ENCODE measurements at regions not wholly inside any gene's neighbourhood (a gene's known extent, or its start where the extent isn't known, plus 50 kb on each side); places are given as distances from the start of the nearest gene placed in this dataset.

DNA sequence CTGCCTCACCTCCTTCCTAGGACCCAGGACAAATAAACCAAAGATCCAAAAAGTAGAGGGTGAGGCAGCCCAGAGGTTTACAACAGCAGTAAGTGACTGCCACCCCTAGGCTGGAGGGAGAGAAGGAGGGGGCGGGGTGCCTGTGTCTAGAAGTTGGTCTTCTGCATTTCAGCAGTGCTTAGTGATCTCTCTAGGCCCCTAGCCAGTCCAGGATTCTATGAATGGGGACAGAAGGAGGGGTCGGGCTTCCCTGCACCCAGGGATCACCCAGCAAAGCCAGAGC lies 62.8 kb upstream of the KDM7A start:
- no peak for DNase-seq

GRCh38 chr7:140238778-140239652 lies 62.2 kb upstream of the KDM7A start:
- DNase-seq, result peak; percentile 87

- DNase-seq, result no peak
Measured at GRCh38 chr7:140237390-140237789, 60.6 kb upstream of the KDM7A start.

- no peak for DNase-seq
Measured at GRCh38 chr7:140236626-140237025, 59.8 kb upstream of the KDM7A start.

DNA sequence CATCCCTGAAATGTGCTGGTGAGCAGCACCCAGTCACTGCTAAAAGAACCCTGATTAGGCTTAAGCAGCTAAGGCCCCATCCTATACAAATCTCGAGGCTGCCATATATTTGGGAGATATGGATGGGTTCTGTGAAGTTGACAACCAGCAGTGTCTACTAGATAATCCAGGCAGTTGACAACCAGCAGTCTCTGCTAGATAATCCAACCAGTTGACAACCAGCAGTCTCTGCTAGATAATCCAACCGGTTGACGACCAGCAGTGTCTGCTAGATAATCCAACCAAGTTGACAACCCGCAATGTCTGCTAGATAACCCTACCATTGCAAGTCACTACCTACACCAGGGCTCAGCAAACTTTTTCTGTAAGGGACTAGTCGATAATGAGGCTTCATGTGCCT lies 58.3 kb upstream of the KDM7A start:
- no peak for DNase-seq

GRCh38 chr7:140232957-140233917 lies 56.5 kb upstream of the KDM7A start:
- no peak for DNase-seq

GRCh38 chr7:140231771-140232491 lies 55.1 kb upstream of the KDM7A start:
- no peak for DNase-seq

GRCh38 chr7:140230861-140231770 lies 54.3 kb upstream of the KDM7A start:
- DNase-seq, result peak; percentile 38

DNA sequence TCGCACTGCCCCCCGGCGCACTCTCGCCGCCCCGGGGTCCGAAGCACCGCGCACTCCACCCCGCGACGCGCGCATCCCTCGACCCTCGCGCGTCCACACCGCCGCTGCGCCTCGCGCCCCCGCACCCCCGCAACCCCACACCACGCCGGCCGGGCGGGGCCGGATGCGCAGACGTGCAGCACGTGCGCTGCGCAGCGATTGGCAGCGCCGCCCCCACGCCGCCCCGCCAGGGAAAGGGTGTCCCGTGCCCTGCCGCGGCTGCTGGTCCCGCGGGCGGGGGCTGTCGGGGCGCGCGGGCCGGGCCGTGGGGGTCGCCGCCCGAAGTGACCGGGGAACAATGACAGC lies 53.7 kb upstream of the KDM7A start:
- DNase-seq, result no peak

- DNase-seq, result no peak
Measured at GRCh38 chr7:140229591-140230515, 53.1 kb upstream of the KDM7A start.

DNA sequence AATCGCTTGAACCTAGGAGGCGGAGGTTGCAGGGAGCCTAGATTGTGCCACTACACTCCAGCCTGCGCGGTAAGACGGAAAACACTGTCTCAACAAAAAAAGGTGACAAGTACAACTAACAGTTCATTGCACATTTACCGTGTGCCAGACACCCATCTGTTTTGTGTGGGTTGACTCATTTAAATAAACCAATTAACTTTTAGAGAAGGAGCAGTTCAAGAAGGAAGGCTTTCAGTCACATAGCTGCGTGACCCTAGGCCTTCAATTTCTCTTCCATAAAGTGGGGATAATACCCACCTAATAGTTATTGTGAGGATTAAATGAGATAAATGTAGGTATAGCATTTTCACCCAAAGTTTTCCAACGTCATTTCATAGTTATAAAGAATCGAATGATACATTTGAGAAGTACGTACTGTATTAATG lies 52.3 kb upstream of the KDM7A start:
- DNase-seq, result no peak
